C4-2B (cell line): ENCODE measurements at regions not wholly inside any gene's neighbourhood (a gene's known extent, or its start where the extent isn't known, plus 50 kb on each side); places are given as distances from the start of the nearest gene placed in this dataset.

Experiments used
- ZFX ChIP-seq: fragments of 450-650 bp; IDR thresholded peaks from 2 replicates; pipeline ENCODE4 v1.6.1; 2017
- TF ChIP-seq, protein P1 (sequence below): fragments of 450-650 bp; conservative IDR thresholded peaks from 2 replicates; pipeline ENCODE4 v1.5.1; 2017; ENCODE audit warnings: mild to moderate bottlenecking

DNA sequence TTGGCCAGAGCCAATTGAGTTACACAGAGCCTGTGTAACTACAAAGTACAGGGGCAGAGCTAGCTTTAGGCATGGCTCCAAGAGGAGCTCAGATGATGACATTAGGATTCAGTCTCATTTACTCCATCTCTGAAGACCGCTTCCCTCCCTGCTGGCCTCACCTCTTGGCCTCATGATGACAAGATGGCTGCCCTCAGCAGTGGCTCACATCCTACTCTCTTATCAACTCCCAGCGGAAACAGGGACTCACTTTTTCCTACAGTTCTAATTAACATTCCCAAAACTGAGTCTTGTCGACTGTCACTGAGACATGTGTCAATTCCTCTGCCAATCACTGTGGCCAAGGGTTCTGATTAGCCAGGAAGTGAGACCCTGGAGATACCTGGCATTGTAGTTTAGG, 59.4 kb upstream of the ECE1 start:
- TF ChIP-seq, protein P1, sequence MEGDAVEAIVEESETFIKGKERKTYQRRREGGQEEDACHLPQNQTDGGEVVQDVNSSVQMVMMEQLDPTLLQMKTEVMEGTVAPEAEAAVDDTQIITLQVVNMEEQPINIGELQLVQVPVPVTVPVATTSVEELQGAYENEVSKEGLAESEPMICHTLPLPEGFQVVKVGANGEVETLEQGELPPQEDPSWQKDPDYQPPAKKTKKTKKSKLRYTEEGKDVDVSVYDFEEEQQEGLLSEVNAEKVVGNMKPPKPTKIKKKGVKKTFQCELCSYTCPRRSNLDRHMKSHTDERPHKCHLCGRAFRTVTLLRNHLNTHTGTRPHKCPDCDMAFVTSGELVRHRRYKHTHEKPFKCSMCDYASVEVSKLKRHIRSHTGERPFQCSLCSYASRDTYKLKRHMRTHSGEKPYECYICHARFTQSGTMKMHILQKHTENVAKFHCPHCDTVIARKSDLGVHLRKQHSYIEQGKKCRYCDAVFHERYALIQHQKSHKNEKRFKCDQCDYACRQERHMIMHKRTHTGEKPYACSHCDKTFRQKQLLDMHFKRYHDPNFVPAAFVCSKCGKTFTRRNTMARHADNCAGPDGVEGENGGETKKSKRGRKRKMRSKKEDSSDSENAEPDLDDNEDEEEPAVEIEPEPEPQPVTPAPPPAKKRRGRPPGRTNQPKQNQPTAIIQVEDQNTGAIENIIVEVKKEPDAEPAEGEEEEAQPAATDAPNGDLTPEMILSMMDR, result no peak
- TF ChIP-seq ZFX, result no peak
